GM21576 (cell line): ENCODE measurements at regions not wholly inside any gene's neighbourhood (a gene's known extent, or its start where the extent isn't known, plus 50 kb on each side); places are given as distances from the start of the nearest gene placed in this dataset.
"Not testable (repeated sequence)": the region's sequence is repeated elsewhere in the genome, so short reads cannot be mapped to it uniquely, and the experiment has no call there.

Source experiments
- ATAC-seq: cut with Tn5 transposase; IDR thresholded peaks from one replicate; pipeline ENCODE4 v1.9.1; 2021; ENCODE audit warnings: mild to moderate bottlenecking, moderate library complexity; ENCODE audit not compliant: unreplicated experiment

DNA sequence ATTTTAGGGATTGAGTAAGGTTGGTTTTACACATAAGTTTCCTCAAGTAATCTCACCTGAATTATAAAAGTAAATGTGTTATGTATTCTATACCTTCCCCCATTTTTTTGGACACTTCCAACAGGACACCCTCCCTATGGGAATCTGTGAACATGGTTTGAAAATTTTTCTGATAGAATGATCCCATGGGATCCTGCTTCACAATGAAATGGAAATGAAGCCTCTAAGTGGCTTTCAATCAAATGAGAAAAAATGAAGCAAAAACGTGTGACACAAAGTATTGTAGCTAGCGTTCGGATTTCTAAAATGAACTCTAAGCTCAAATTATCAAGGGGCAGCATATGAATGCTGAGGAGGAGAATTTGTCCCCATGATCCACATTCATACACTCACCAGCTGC, 1006.8 kb downstream of the ADGRL2 start:
- ATAC-seq: no peak

DNA sequence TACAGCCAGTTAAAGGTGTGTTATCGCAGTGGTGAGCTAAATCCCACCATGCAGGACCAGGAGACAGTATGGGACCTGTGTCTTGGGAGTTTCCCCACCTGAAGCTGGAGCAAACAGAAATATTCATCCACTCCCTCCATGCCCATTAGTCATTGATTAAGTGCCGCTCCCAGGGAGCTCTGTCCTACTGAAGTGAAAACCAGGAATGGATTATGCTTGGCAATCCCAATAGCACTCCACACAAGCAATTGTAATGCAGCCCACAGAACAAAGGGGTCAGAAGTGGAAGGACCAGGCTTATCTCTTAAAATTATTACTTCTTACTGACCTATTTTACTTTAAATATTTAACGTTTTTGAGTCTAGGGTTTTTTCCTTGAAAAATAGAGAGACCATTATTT, 1005.4 kb downstream of the ADGRL2 start:
- ATAC-seq: no peak

DNA sequence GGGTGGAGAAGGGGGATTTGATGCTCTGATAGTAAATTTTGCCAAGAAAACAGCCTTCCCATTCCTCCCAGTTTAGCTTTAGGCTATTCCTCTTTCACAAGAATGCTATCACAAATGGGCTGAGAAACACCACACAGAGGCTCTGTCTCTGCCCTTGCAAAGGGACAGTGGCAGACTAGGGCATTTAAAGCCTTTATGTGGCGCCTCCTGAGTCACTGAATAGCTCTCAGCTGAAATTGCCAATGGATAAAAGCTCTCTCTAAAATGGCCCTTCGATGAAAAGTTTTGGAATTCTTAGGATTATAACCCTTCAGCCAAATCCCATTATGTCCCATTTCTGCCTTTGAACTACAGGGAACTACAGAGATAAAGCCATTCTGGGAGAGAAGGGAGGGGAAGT, 1000.4 kb downstream of the ADGRL2 start:
- ATAC-seq: no peak

DNA sequence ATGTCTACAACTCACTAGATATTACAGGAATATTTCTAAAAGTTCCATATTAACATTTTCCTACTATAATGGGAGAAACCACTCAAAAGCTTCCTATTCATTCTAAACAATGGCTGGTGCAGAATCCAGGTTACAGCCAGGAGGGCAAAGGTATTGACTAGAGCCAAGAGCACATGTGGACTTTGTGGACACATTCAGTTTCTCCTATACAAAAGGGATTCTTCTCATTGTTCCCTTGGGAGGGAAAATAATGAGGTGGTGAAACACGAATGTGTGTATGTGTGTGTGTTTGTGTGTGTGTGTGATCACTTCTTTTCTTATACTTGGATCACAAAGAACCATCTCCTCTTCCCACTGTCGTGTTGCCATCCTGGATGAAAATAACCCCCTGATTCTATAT, 1000.0 kb downstream of the ADGRL2 start:
- no peak for ATAC-seq

DNA sequence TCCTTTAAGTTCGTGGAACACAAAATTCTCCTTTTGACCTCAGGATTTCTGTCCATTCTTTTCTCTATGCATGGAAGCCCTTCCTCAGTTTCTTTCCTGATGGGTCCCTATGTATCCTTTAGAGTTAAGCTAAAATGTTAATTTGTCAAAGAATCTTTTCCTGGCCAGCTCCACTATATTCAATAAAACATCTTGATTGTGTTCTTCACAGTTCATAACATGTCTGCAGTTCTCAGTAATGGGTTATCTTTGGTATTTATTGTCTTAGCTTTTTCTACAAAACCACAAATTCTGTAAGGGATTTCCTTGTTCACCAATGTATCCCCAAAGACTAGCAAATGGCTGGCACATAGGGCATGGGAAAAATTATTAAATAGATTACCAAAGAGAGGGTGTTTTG, 998.5 kb downstream of the ADGRL2 start:
- no peak for ATAC-seq

DNA sequence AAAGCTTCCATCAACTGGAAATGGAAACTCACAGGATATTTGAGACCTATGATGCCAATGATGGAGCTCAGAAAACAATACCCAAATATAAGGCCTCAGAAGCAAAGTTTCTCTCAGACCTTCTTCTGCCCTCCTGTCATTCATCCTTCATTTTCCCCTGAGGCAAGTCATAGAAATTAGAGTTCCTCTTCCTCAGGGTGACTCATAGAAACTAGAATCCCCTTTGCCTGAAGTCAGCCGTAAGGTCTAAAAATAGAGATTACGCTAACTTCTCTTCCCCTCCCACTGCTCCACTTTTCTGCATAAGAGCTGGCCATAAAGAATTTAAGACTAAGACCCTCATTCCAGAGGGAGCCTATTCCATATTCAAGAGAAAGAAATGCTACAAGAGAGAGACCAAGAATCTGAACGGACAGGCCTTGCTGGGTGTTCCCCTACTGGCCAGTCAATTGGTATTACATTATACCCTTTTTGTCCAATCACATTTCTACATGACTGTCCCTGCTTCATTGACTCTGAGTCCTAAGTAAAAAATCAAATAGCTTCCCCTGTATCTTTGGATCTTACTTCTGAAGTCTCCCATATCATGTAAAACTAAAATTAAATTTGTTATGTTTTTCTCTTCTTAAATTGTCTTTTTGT, 994.9 kb downstream of the ADGRL2 start:
- no peak for ATAC-seq

DNA sequence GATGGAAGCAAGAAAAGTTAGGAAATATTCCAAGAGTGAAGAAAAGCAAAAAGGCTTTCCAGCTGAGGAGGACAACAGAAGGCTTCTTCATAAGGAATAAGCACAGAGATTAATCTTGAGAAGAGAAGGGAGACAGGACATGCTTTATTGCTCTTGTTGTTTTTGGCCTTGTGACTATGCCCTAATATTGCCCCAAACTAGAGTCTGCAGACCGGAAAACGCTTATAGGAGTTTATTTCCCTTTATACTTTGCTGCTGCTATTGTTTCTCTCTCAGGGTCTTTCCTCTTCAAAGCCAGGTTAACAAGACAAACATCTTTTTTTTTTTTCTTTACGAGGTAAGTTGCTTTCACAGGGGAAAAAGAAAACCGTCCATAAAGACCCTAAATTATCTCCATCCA, 991.4 kb downstream of the ADGRL2 start:
- no peak for ATAC-seq

DNA sequence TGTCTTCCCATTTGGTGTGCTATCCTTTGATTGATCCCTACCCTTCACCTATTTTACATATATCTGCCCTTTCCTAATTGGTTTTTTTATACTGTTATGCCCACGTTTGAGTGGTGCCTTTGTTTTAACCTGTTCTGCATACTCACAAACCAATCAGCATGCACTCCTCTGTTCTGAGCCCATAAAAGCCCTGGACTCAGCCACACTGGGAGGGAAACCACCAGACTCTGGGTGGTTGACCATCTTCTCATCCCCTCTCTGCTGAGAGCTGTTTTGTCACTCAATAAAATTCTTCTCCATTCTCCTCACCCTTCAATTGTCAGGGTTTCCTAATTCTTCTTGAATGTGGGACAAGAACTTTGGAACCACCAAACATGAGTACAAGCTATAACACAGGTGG, 989.8 kb downstream of the ADGRL2 start:
- ATAC-seq: no peak

DNA sequence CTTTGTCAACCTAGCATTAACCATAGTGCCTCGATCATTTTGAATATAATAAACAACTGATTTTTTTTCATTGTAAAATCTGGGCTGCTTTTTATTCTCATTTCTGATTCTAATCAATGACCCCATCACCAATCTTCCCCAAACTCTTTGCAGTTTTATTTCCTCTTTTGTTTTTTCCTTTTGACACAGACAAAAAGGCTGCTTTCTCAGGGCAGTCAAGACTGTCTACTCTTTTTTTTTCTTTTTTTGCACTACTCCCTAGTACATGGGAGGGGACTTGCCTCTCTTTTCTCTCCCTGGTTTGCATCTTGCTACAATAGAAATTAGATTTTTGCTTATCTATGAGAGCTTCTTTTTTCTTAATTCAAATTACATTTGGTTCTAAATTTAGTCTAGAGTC, 987.9 kb downstream of the ADGRL2 start:
- ATAC-seq: no peak

DNA sequence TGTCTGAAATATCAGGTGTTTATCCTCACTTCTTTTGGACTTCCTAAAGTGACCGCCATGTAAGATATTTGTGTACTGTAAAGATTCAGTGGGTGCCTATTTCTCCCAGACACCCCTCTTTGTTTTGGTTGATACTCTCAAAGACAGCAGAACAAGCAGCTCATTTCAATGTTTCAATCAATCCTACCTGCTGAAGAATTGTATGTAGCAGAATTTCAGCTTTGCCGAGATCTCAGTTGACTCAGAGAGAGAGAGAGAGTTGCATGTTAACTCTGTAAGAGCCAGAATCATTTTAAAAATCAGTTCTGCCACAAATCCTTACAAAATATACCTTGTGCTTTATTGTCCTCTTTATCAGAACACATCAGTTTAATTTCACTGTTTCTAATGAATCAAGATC, 987.3 kb downstream of the ADGRL2 start:
- ATAC-seq: no peak

DNA sequence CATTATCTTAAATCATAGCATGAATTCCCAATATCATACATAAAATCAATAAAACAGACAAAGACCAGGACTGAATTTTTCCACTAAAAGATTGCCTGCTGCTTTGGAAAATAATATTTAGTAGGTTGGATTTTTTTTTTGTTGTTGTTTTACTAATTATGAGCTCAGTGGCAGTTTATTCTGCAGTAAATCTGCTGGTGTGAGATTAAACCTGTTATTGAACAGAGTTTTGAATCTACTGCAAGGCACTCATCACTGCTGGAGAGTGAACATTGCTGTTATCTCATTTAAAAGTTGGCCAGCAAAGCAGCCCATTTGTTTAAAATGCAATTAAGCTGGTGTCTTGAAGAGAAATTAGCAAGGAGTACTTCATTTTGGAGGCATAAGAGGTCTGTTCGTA, 986.1 kb downstream of the ADGRL2 start:
- no peak for ATAC-seq

DNA sequence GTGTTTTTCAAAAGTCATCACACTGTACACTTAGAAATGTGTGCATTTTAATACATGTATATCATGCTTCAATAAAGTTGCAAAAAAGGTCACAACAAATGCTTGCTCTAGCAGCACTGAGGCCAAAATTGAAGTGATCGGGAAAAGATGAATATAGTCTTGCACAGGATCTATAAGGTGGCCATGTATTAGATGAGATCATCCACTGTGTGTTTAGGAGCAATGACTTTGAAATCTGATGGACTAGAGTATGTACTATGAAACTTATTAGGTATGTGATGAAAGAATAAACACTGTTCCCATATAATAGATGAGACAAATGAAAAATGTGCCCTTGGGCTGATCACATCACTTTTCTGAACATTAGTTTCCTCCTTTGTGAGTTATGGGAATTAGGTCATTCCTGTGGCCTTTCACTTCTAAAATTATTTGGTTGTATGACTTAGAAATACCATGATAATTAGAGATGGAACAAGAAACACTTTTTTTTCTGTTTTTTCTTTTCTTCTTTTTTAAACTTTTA, 984.6 kb downstream of the ADGRL2 start:
- no peak for ATAC-seq

DNA sequence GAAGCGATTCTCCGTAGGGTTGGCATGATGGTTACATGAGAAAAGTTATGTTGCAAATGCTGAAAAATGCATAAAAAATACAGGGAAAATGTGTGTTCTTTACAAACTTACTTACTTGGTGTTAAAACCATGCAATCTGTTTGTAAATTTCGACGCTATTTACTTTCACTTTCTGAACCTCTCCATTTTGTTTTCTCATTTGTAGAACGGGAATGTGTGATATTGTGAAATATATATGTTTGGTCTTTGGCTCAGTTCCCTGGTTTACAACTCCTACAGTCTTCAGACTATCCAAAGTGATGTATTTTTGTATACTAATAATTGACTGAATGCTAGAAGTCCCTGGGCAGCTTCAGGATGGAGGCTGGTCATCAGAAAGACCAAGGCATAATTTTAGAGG, 982.3 kb downstream of the ADGRL2 start:
- ATAC-seq: no peak

DNA sequence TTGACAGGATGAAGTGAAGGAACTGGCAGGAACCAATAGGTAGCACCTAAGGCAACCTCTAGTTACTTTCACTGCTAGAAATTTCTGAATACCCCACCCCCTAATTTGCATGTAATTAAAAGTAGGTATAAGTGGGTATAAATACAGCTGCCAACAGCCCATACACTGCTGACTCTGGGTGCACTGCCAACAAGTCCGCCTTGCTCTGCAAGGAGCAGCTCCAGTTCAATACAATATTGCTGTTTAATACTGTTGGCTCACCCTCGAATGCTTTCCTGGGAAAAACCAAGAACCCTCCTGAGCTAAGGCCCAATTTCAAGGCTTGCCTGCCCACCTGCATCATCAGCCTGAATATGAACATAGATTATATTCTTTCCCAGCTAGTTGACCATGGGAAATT, 981.9 kb downstream of the ADGRL2 start:
- ATAC-seq: no peak

DNA sequence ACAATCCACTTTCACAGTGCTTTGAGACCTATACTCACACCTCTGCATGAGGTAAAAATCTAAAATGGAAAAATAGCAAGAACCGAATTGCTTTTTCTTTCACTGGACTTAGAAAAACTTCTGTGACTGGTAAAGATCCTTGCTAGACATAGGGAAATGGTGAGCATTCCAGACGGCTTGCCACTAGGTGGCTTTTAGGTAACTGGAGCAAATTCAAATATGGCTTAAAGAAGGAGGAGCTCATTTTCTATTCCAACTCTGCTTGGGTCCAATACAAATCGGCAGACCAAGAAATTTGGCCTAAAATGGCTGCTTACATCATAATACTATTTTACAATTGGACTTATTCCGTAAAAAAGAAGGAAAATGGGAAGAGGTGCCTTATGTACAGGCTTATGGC, 977.9 kb downstream of the ADGRL2 start:
- no peak for ATAC-seq

DNA sequence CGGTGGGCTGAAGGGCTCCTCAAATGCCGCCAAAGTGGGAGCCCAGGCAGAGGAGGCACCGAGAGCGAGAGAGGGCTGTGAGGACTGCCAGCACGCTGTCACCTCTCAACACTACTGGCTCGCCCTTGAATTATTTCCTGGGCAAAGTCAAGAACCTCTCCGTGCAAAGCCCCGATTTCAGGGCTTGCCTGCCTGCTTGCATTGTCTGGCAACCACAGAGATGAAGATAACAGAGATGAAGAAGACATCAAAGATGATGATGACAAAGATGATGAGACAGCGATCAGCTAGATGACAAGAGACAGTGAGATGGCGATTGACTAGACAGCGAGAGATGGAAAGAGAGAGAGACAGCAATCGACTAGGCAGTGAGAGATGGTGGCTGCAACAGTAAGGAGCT, 976.5 kb downstream of the ADGRL2 start:
- ATAC-seq: no peak

DNA sequence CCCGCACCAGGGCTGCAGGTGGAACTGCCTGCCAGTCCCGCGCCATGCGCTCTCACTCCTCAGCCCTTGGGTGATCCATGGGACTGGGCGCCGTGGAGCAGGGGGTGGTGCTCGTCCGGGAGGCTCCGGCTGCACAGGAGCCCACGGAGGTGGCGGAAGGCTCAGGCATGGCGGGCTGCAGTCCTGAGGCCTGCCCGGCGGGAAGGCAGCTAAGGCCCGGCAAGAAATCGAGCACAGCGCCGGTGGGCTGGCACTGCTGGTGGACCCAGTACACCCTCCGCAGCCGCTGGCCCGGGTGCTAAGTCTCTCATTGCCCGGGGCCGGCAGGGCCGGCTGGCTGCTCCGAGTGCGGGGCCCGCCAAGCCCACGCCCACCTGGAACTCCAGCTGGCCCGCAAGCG, 976.0 kb downstream of the ADGRL2 start:
- not testable (repeated sequence) for ATAC-seq

DNA sequence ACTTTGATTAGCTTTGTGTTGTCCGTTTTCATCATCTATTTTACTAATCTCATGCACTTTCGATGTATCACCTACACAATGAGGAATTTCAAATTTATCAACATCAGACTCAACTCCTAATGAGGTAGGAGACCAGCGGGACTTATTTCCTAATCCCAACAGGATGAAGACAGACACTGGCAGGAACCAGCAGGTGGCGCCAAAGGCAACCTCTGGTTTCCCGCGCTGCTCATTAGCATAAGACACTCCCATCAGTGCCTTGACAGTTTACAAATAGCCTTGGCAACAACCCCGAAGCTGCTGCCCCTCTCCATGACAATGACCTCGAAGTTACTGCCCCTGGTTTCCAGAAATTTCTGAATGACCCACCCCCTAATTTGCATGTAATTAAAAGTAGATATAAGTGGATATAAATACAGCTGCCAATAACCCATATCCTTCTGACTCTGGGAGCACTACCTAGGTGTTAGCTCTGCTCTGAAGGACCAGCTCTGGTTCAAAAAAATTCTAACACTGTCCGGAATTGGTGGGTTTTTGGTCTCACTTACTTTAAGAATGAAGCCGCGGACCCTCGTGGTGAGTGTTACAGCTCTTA, 974.8 kb downstream of the ADGRL2 start:
- ATAC-seq: no peak

DNA sequence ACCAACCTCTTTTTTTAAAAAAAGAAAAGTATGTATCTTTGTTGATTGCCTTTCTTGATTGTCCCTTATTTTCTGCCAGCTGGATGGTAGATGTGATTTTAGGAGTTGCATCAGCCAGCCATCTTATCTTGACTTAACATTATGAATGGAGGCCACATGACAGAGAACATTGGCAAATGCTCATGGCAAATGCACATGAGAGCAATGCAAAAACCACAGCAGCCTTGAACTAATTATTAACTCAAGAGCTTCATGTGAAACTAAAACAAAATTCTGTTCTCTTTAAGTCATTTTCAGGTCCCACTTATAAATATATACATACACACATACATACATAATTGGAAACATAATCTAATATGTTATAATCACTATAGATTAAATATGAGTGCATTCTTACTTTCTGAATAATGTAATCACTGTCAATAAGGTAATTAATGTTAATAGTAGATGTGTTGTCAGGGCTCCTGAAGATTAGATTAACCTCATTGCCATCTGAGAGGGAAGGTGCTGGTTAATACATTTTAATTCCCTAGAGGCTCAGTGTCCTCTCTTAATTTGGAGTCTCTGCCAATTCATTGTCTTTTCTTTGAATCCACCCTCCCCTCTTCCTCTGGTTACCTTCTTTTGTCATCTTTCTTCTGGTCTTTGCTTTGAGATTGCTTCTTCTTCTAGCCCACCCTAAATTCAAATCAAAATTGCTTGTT, 962.2 kb downstream of the ADGRL2 start:
- ATAC-seq: no peak

DNA sequence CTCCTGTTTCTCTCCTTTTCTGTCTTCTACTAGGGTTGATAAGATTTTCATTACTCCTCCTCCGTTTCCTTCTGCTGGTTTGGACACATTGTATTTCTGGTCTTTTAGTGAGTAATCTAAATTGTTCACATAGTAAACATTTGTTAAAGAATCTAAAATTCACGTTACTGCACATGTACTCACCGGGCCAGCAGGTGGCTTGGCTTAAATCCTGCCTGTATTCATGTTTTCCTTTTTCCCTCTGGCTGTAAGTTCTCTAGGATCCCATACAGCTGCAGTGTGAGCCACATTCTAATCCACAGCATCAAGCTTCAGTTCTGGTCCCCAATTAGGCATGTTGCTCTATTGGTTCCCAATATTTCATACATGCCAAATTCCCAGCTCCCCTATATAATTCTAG, 958.3 kb downstream of the ADGRL2 start:
- ATAC-seq: no peak

DNA sequence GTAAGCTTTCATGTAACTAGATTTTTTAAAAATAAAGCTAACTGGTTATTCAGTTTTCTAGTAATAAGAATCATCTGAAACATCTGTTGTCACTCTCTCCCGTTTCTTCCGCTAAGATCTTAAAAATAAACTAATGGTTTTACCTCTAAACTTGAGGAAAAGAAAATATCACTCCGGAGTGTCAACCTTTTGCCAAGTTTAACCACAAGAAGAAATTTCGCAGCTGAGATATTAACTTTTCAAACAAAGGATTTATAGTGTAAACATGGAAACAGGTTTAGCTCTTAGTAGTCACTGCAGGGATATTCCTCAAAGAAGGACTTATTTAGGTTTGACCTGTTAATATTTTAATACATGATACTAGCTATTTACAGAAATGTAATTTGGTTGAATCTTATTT, 954.9 kb downstream of the ADGRL2 start:
- no peak for ATAC-seq

DNA sequence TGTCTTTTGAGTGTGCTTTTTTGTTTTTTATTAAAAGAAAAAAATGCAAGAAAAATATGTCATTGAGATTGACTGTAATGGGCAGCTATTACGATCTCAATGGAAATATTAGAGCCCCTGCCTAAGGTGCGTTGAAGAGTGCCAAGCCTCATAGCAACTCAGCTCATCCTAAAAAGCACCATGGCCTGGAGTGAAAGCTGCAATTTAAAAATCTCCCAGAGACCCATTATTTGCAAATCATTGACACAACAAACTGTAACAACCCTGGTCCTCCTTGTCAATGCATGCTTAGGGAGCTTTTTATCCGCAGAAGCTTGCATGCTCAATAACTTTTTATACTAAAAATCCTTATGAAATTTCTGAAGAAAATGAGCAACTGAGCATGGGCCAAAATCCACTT, 954.5 kb downstream of the ADGRL2 start:
- ATAC-seq: no peak
